Fibroblast of lung (primary cell): ENCODE measurements at regions not wholly inside any gene's neighbourhood (a gene's known extent, or its start where the extent isn't known, plus 50 kb on each side); places are given as distances from the start of the nearest gene placed in this dataset.

Experiments
- DNase-seq, 2 donors: peaks; one replicate each; pipeline versions ENCODE4 v3.0.0 to v3.0.0-alpha.2; 2010; ENCODE audit warnings: low read depth in 2 of 2
- H2AFZ ChIP-seq: 2 replicates; pipeline ENCODE4 v1.5.1; 2012; ENCODE audit warnings: low read length, control low read depth, inconsistent platforms
- H3K27ac ChIP-seq: 2 replicates; pipeline ENCODE4 v1.5.1; 2011; ENCODE audit warnings: low read length, control low read depth; ENCODE audit not compliant: insufficient read depth
- H3K27me3 ChIP-seq: 2 replicates; pipeline ENCODE4 v1.5.1; 2011; ENCODE audit warnings: mild to moderate bottlenecking, low read length; ENCODE audit not compliant: control insufficient read depth, insufficient read depth
- H3K36me3 ChIP-seq: 2 replicates; pipeline ENCODE4 v1.5.1; 2011; ENCODE audit warnings: low read length; ENCODE audit not compliant: control insufficient read depth, insufficient read depth
- H3K4me1 ChIP-seq: 2 replicates; pipeline ENCODE4 v1.5.1; 2011; ENCODE audit warnings: low read length; ENCODE audit not compliant: control insufficient read depth, insufficient read depth; ENCODE audit errors: extremely low read depth
- H3K4me2 ChIP-seq: 2 replicates; pipeline ENCODE4 v1.5.1; 2011; ENCODE audit warnings: low read length, control low read depth; ENCODE audit not compliant: insufficient read depth; ENCODE audit errors: extremely low read depth
- H3K4me3 ChIP-seq, 4 experiments: fragments of 200-600 bp in 1 of 4; sonication (generic) in 1 of 4; replicated peaks in 1 of 4; 2 replicates each; pipeline ENCODE4 v1.5.1; 2011 to 2016; ENCODE audit warnings: low read length in 4 of 4, low read depth in 3 of 4, mild to moderate bottlenecking in 3 of 4, control low read depth in 2 of 4, inconsistent platforms in 1 of 4, mixed read lengths in 1 of 4; ENCODE audit not compliant: insufficient read depth in 1 of 4; ENCODE audit errors: control extremely low read depth in 1 of 4
- H3K79me2 ChIP-seq: 2 replicates; pipeline ENCODE4 v1.5.1; 2012; ENCODE audit warnings: mild to moderate bottlenecking, low read length, inconsistent platforms; ENCODE audit not compliant: control insufficient read depth, insufficient read depth
- H3K9ac ChIP-seq: 2 replicates; pipeline ENCODE4 v1.5.1; 2011; ENCODE audit warnings: mild to moderate bottlenecking, low read length, control low read depth; ENCODE audit not compliant: insufficient read depth
- H3K9me3 ChIP-seq: 2 replicates; pipeline ENCODE4 v1.5.1; 2012; ENCODE audit warnings: low read depth, low read length; ENCODE audit not compliant: control insufficient read depth, insufficient read depth
- H4K20me1 ChIP-seq: 2 replicates; pipeline ENCODE4 v1.5.1; 2011; ENCODE audit warnings: low read length; ENCODE audit not compliant: control insufficient read depth, insufficient read depth; ENCODE audit errors: extremely low read depth
- CTCF ChIP-seq, 2 donors: IDR thresholded peaks in 1 of 2; conservative IDR thresholded peaks in 1 of 2; 1 replicate in 1 of 2; 2 replicates in 1 of 2; pipeline ENCODE4 v1.5.1; 2011 to 2012; ENCODE audit warnings: low read length in 2 of 2, control low read depth in 1 of 2, inconsistent platforms in 1 of 2, low read depth in 1 of 2, mild to moderate bottlenecking in 1 of 2
- EZH2 ChIP-seq: IDR thresholded peaks from 2 replicates; pipeline ENCODE4 v1.5.1; 2012; ENCODE audit warnings: low read length, control low read depth, mild to moderate bottlenecking; ENCODE audit errors: missing control alignments

GRCh38 chrX:55981603-55982002, 250.6 kb upstream of the KLF8 start:
- Histone ChIP-seq H2AFZ (no peak overlapping the region), H3K9me3 (no peaks in the 10 kb centered on the region), H3K9ac (no peak overlapping the region), H3K4me3 (no peak overlapping the region), H4K20me1 (no peaks in the 10 kb centered on the region), H3K4me1 (no peaks in the 10 kb centered on the region), H3K36me3 (no peaks in the 10 kb centered on the region), H3K27me3 (no peaks in the 10 kb centered on the region), H3K27ac (no peak overlapping the region), H3K4me2 (no peak overlapping the region), H3K79me2 (no peaks in the 10 kb centered on the region)
- TF ChIP-seq EZH2, result no peak
- TF ChIP-seq CTCF (conservative IDR thresholded peaks at IDR 0.05 in 1 of 2, IDR thresholded peaks at IDR 0.05 in 1 of 2; ENCODE audit: low read depth in 1 of 2, low read length in 2 of 2), result no peak
- no peak for DNase-seq

- Histone ChIP-seq H3K27me3 (no peaks in the 10 kb centered on the region), H3K9me3 (no peaks in the 10 kb centered on the region), H3K79me2 (no peaks in the 10 kb centered on the region), H3K27ac (no peak overlapping the region), H2AFZ (no peak overlapping the region), H3K36me3 (no peaks in the 10 kb centered on the region), H4K20me1 (no peaks in the 10 kb centered on the region), H3K9ac (no peak overlapping the region), H3K4me3 (no peak overlapping the region), H3K4me1 (no peaks in the 10 kb centered on the region), H3K4me2 (no peak overlapping the region)
- TF ChIP-seq EZH2, result no peak
- TF ChIP-seq CTCF (conservative IDR thresholded peaks at IDR 0.05 in 1 of 2, IDR thresholded peaks at IDR 0.05 in 1 of 2; ENCODE audit: low read depth in 1 of 2, low read length in 2 of 2), result no peak
- no peak for DNase-seq
Observed at GRCh38 chrX:55996649-55997048, 235.5 kb upstream of the KLF8 start.

GRCh38 chrX:56000174-56000573, 232.0 kb upstream of the KLF8 start:
- Histone ChIP-seq H3K4me3 (no peak overlapping the region), H3K9me3 (no peaks in the 10 kb centered on the region), H3K27ac (no peak overlapping the region), H4K20me1 (no peaks in the 10 kb centered on the region), H3K9ac (no peak overlapping the region), H2AFZ (no peak overlapping the region), H3K4me1 (no peaks in the 10 kb centered on the region), H3K79me2 (no peaks in the 10 kb centered on the region), H3K4me2 (no peak overlapping the region), H3K36me3 (no peaks in the 10 kb centered on the region), H3K27me3 (no peaks in the 10 kb centered on the region)
- TF ChIP-seq CTCF (conservative IDR thresholded peaks at IDR 0.05 in 1 of 2, IDR thresholded peaks at IDR 0.05 in 1 of 2; ENCODE audit: low read depth in 1 of 2, low read length in 2 of 2) (no peak), EZH2 (no peak)
- peak in 1 of 2 donors; percentile 0 for DNase-seq
